C4-2B (cell line): ENCODE measurements at regions not wholly inside any gene's neighbourhood (a gene's known extent, or its start where the extent isn't known, plus 50 kb on each side); places are given as distances from the start of the nearest gene placed in this dataset.

Source experiments
- H3K27ac ChIP-seq: fragments of 450-650 bp; 2 replicates; pipeline ENCODE4 v1.5.1; 2017
- ZFX ChIP-seq: fragments of 450-650 bp; IDR thresholded peaks from 2 replicates; pipeline ENCODE4 v1.6.1; 2017
- TF ChIP-seq, protein P1 (sequence below): fragments of 450-650 bp; conservative IDR thresholded peaks from 2 replicates; pipeline ENCODE4 v1.5.1; 2017; ENCODE audit warnings: mild to moderate bottlenecking

DNA sequence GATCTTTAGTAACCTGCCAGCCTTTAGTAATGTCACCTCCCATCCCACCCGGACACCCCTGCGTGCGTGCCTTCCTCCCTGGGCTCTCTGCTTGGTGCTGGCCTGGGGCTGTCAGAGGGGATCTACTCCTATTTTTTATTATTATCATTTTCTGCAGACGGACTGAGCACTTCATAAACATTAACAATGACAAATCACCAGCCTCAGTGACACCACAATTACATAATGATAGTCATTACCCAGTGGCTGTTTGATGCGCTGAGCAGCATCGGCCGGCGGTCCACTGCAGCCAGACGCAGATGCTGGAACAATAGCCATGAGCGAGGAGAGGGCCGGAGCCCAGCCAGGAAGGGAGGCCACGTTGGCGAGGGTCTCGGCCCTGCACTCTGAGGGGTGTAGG, 309.3 kb upstream of the AJAP1 start:
- TF ChIP-seq, protein P1, sequence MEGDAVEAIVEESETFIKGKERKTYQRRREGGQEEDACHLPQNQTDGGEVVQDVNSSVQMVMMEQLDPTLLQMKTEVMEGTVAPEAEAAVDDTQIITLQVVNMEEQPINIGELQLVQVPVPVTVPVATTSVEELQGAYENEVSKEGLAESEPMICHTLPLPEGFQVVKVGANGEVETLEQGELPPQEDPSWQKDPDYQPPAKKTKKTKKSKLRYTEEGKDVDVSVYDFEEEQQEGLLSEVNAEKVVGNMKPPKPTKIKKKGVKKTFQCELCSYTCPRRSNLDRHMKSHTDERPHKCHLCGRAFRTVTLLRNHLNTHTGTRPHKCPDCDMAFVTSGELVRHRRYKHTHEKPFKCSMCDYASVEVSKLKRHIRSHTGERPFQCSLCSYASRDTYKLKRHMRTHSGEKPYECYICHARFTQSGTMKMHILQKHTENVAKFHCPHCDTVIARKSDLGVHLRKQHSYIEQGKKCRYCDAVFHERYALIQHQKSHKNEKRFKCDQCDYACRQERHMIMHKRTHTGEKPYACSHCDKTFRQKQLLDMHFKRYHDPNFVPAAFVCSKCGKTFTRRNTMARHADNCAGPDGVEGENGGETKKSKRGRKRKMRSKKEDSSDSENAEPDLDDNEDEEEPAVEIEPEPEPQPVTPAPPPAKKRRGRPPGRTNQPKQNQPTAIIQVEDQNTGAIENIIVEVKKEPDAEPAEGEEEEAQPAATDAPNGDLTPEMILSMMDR, result no peak
- no peak for TF ChIP-seq ZFX

DNA sequence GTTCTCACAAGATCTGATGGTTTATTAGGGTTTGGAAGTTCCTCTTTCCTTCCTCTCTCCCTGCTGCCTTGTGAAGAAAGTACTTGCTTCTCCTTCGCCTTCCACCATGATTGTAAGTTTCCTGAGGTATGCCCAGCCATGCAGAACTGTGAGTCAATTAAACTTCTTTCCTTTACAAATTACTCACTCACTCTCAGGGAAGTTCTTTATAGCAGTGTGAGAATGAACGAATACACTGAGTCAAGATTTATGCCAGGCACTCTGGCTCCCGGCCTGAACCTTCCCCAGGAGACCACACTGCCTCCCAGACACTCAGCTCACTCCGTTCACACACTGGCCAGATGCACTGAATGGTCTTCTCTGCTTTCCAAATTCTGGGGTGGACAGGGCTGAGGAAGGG, 308.3 kb upstream of the AJAP1 start:
- H3K27ac ChIP-seq, result no peak overlapping the region
- TF ChIP-seq ZFX, result no peak
- TF ChIP-seq, protein P1, result no peak

More for the DNA sequence above, 309.3 kb upstream of the AJAP1 start:
- no peak overlapping the region for H3K27ac ChIP-seq

DNA sequence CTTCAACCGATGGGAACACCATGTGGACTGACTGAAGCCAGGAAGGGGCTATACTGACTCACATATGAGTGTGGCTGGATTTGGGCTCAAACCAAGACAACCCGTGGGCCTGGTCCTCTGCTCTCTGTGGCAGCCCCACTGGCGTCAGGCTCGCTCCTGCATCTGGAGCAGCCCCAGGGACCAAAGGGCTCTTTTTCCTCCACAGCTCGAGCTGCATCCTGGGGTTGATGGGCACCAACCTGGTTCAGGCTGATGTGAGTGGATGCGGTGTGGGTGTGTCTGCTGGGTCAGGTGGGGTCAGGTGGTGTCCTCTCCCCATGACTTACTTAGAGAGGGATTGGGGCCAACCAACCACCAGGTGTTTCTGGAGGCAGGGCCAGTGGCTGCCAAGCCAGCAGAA, 303.0 kb upstream of the AJAP1 start:
- no peak overlapping the region for H3K27ac ChIP-seq
- TF ChIP-seq, protein P1, result no peak
- TF ChIP-seq ZFX, result no peak

DNA sequence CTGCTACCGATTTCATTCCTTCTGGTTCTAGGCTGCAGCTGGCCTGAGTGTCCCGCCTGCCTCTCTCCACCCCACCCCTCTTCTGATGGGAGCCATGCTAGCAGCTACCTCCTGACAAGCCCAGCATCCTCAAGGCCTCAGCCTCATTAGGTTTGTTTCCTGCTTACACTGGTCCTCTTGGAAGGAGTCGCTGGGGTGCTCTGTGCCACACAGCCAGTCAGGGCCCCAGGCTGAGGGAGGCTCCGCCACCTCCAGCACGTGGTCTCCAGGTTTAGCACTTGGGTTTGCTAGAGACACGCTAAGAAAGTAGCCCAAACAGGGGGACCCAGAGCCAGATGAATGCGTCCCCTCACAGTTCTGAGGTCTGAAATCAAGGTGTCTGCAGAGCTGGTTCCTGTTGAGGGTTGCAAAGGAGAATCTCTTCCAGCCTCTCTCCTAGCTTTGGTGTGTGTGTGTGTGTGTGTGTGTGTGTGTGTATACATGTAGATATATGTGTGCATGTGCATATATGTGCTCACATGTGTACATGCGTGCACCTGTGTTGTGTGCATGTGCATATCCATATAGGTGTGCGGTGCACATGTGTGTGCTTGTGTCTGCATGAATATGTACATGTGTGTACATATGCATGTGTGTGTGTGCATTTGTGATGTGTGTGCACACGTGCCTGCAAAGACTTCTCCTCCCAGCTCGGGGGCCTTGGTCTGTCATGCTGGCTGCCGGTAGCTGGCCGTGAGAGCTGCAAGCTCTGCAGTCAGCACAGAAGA, 301.1 kb upstream of the AJAP1 start:
- TF ChIP-seq, protein P1, result no peak
- TF ChIP-seq ZFX, result no peak
- H3K27ac ChIP-seq, result no peak overlapping the region

DNA sequence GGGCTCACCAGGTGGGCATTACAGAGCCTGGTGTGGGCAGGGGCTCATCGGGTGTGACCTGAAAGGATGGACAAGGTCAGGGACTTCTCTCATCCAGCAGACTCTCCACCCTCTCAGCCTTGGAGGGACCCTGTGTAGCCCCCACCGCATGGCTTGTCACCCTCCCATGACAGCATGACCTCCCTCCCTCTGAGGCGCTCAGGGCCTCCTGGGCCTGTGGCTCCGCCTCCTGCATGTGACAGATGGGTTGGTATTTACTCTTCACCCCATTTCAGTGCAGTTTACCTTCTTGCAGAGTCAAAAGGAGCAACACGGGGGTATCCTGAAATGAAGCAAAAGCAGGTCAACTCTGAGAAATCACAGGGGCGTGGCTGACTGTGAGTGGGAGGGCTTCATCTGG, 298.6 kb upstream of the AJAP1 start:
- H3K27ac ChIP-seq, result no peak overlapping the region

DNA sequence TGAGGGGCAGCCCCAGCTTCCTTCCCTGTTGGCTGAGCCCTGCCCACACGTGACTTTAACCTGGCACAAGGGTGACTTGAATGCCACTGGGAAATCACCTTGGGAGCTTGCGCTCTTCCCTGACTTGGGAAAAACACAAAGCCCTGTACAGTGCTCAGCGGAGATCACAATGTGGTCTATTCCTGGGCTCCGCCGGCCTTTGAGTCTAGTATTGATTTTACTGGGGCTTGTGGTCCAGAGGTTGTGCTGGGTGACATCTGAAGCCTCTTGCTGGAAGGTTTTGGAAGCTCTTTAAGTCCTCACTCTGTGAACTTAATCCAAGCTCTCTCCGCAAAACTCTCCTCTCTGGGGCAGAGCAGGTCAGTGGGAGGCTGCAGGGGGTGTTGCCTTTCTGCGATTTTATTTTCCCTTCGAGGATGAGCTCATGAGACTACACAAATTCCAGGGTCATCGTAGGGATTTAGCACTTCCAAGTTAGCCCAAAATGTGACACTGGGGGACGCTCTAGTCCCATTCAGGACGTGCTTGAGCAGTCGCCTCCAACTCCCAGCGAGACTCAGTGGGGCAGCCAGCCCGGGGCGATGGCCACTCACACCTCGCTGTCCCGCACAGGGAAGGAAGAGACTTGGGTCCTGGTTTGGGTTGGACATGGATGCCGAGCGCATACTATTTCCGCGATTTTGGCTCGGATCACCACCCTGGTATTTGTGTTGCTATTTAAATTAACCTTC, 291.9 kb upstream of the AJAP1 start:
- TF ChIP-seq, protein P1, result no peak
- no peak for TF ChIP-seq ZFX
- H3K27ac ChIP-seq, result no peak overlapping the region

More for the DNA sequence above, 298.6 kb upstream of the AJAP1 start:
- TF ChIP-seq, protein P1, result no peak

DNA sequence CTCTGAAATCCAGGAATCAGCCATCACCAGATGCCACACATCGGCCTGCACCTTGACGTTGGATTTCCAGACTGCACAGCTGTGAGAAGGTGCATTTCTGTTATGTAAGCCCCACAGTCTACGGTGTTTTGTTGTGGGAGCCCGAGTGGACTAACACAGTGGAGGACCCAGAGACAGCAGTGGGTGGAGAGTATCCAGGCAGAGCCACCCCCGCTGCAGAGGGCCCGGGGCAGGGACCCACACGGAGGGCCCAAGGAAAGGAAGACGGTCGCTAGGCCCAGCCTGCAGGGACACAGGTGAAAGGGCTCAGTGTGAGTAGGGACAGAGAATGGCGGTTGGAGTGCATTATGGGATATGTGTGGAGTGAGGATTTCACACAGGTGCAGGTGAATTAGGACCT, 288.3 kb upstream of the AJAP1 start:
- no peak for TF ChIP-seq ZFX
- TF ChIP-seq, protein P1, result no peak
- no peak overlapping the region for H3K27ac ChIP-seq
